GM21360 (cell line): ENCODE measurements at regions not wholly inside any gene's neighbourhood (a gene's known extent, or its start where the extent isn't known, plus 50 kb on each side); places are given as distances from the start of the nearest gene placed in this dataset.
"Not testable (repeated sequence)": the region's sequence is repeated elsewhere in the genome, so short reads cannot be mapped to it uniquely, and the experiment has no call there.

ENCODE experiments used
- ATAC-seq: cut with Tn5 transposase; IDR thresholded peaks from one replicate; pipeline ENCODE4 v1.9.1; 2021; ENCODE audit warnings: mild to moderate bottlenecking, moderate library complexity; ENCODE audit not compliant: unreplicated experiment

- ATAC-seq, result not testable (repeated sequence)
Observed at GRCh38 chr7:145805496-145805895, 311.1 kb upstream of the CNTNAP2 start.

GRCh38 chr7:145797507-145797906 is 319.1 kb upstream of the CNTNAP2 start:
- ATAC-seq, result no peak

GRCh38 chr7:145795132-145795531 is 321.5 kb upstream of the CNTNAP2 start:
- no peak for ATAC-seq

- no peak for ATAC-seq
Observed at GRCh38 chr7:145784809-145785780, 331.5 kb upstream of the CNTNAP2 start.

GRCh38 chr7:145781388-145781787 is 335.2 kb upstream of the CNTNAP2 start:
- not testable (repeated sequence) for ATAC-seq

- no peak for ATAC-seq
Observed at GRCh38 chr7:145779140-145779539, 337.5 kb upstream of the CNTNAP2 start.

GRCh38 chr7:145774777-145775176 is 341.8 kb upstream of the CNTNAP2 start:
- no peak for ATAC-seq

GRCh38 chr7:145753004-145753403 is 363.6 kb upstream of the CNTNAP2 start:
- ATAC-seq, result no peak

- no peak for ATAC-seq
Observed at GRCh38 chr7:145737617-145738016, 379.0 kb upstream of the CNTNAP2 start.

GRCh38 chr7:145735061-145735460 is 381.5 kb upstream of the CNTNAP2 start:
- ATAC-seq, result no peak

GRCh38 chr7:145732521-145732920 is 384.1 kb upstream of the CNTNAP2 start:
- no peak for ATAC-seq

- no peak for ATAC-seq
Observed at GRCh38 chr7:145729691-145730090, 386.9 kb upstream of the CNTNAP2 start.

GRCh38 chr7:145718129-145718528 is 398.5 kb upstream of the CNTNAP2 start:
- no peak for ATAC-seq

GRCh38 chr7:145700488-145700887 is 416.1 kb upstream of the CNTNAP2 start:
- no peak for ATAC-seq

- ATAC-seq, result no peak
Observed at GRCh38 chr7:145698526-145699262, 417.9 kb upstream of the CNTNAP2 start.

- not testable (repeated sequence) for ATAC-seq
Observed at GRCh38 chr7:145697412-145698107, 419.0 kb upstream of the CNTNAP2 start.

GRCh38 chr7:145696071-145696470 is 420.5 kb upstream of the CNTNAP2 start:
- ATAC-seq, result no peak

- no peak for ATAC-seq
Observed at GRCh38 chr7:145692237-145692950, 424.2 kb upstream of the CNTNAP2 start.

- no peak for ATAC-seq
Observed at GRCh38 chr7:145691377-145691914, 425.2 kb upstream of the CNTNAP2 start.

GRCh38 chr7:145681646-145682045 is 435.0 kb upstream of the CNTNAP2 start:
- no peak for ATAC-seq
